Ovary (tissue), 3 donors: ENCODE measurements at regions not wholly inside any gene's neighbourhood (a gene's known extent, or its start where the extent isn't known, plus 50 kb on each side); places are given as distances from the start of the nearest gene placed in this dataset.

Experiments
- POLR2A ChIP-seq: fragments of 450-650 bp; IDR thresholded peaks from one replicate; pipeline ENCODE4 v1.6.1; 2017; ENCODE audit warnings: antibody characterized with exemption, mild to moderate bottlenecking, moderate library complexity
- TF ChIP-seq, protein P1 (sequence below), 3 donors: fragments of 450-650 bp in 2 of 3; fragments of 200-600 bp in 1 of 3; IDR thresholded peaks; one replicate each; pipeline versions ENCODE4 v1.5.1 to v1.8.0; 2016 to 2022; ENCODE audit warnings: antibody characterized with exemption in 3 of 3, mild to moderate bottlenecking in 1 of 3
- donor health status: DM: no; HTN: no; CAD: no.

DNA sequence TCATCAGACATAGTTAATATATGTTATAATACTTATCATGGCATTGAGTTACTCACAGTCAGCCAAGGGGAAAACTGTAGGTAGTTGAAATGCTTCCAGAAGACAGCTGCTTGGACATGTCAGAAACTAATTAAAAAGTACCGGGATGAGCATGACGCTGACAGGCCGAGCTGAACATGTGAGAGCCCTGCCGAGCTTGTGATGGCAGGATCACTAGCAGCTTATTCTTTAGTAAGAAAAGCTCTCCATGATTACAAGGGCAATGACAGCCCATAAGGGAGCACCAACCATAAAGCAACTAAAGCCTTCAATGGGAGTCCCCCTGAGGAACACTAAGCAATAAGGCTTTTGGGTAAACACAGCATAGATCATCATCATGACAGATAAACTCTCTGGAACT lies 435.6 kb downstream of the TLL1 start:
- TF ChIP-seq, protein P1, sequence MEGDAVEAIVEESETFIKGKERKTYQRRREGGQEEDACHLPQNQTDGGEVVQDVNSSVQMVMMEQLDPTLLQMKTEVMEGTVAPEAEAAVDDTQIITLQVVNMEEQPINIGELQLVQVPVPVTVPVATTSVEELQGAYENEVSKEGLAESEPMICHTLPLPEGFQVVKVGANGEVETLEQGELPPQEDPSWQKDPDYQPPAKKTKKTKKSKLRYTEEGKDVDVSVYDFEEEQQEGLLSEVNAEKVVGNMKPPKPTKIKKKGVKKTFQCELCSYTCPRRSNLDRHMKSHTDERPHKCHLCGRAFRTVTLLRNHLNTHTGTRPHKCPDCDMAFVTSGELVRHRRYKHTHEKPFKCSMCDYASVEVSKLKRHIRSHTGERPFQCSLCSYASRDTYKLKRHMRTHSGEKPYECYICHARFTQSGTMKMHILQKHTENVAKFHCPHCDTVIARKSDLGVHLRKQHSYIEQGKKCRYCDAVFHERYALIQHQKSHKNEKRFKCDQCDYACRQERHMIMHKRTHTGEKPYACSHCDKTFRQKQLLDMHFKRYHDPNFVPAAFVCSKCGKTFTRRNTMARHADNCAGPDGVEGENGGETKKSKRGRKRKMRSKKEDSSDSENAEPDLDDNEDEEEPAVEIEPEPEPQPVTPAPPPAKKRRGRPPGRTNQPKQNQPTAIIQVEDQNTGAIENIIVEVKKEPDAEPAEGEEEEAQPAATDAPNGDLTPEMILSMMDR (IDR thresholded peaks at IDR 0.05), result no peak
- TF ChIP-seq POLR2A, result no peak
